Transverse colon (tissue), 4 donors: ENCODE measurements at regions not wholly inside any gene's neighbourhood (a gene's known extent, or its start where the extent isn't known, plus 50 kb on each side); places are given as distances from the start of the nearest gene placed in this dataset.

Source experiments
- DNase-seq: peaks from one replicate; pipeline ENCODE4 v3.0.0-alpha.2; 2019
- H3K27ac ChIP-seq, 4 donors: fragments of 200-600 bp; sonication (generic); 2 replicates each; pipeline ENCODE4 v1.5.1; 2016 to 2018; ENCODE audit warnings: inconsistent platforms in 4 of 4
- H3K27me3 ChIP-seq: fragments of 200-600 bp; sonication (generic); 2 replicates; pipeline ENCODE4 v1.5.1; 2017; ENCODE audit warnings: inconsistent platforms
- H3K36me3 ChIP-seq, 4 donors: fragments of 200-600 bp; sonication (generic); 2 replicates each; pipeline ENCODE4 v1.5.1; 2017 to 2019; ENCODE audit warnings: inconsistent platforms in 4 of 4
- H3K4me1 ChIP-seq, 4 donors: fragments of 200-600 bp; sonication (generic); 2 replicates each; pipeline ENCODE4 v1.5.1; 2017 to 2020; ENCODE audit warnings: inconsistent platforms in 4 of 4
- H3K4me3 ChIP-seq, 4 donors: fragments of 200-600 bp; sonication (generic); 1 replicate in 1 of 4; 2 replicates in 3 of 4; pipeline versions ENCODE4 v1.5.1 to v1.6.1; 2017 to 2019; ENCODE audit warnings: inconsistent platforms in 4 of 4
- H3K9me3 ChIP-seq, 2 donors: fragments of 200-600 bp; sonication (generic); 2 replicates each; pipeline ENCODE4 v1.5.1; 2017 to 2019; ENCODE audit warnings: inconsistent platforms in 2 of 2
- EP300 ChIP-seq: sonication (generic); formaldehyde crosslinking; IDR thresholded peaks from one replicate; pipeline ENCODE4 v1.6.1; 2017; ENCODE audit warnings: antibody characterized with exemption, low read depth
- POLR2A ChIP-seq: fragments of 450-650 bp; IDR thresholded peaks from one replicate; pipeline ENCODE4 v1.6.1; 2016; ENCODE audit warnings: antibody characterized with exemption, mild to moderate bottlenecking, moderate library complexity
- POLR2AphosphoS5 ChIP-seq, 3 donors: sonication (generic); formaldehyde crosslinking; IDR thresholded peaks; one replicate each; pipeline ENCODE4 v1.6.1; 2016; ENCODE audit warnings: antibody characterized with exemption in 3 of 3
- WGBS, 2 donors: methylation state at CpG; one replicate each; pipeline ENCODE4 v1.1.5; 2018; ENCODE audit warnings: low coverage in 1 of 2; 5-methylcytosine and 5-hydroxymethylcytosine counted together
- in situ Hi-C, 4 donors: fragments of 200-750 bp; cut with MboI; loops; one replicate each; pipeline versions ENCODE4 v1.15.0 to v1.15.1; 2017; ENCODE audit warnings: low sequenced_read_pairs in 3 of 4, low pct_ligation_motif_present in 1 of 4, low pct_unique_long_range_greater_than_20kb in 1 of 4
- intact Hi-C: fragments of 100-400 bp; cut with DNase I; formaldehyde crosslinking; loops from one replicate; pipeline ENCODE4 v1.15.1; 2023; ENCODE audit warnings: low total_unique reads
- TF ChIP-seq, protein P1 (sequence below), 5 experiments: fragments of 200-600 bp in 3 of 5; fragments of 450-650 bp in 2 of 5; sonication (generic) in 3 of 5; IDR thresholded peaks; 1 replicate in 2 of 5; 2 replicates in 3 of 5; pipeline ENCODE4 v1.5.1; 2016 to 2017; ENCODE audit warnings: antibody characterized with exemption in 5 of 5, inconsistent platforms in 3 of 5, mild to moderate bottlenecking in 2 of 5, moderate library complexity in 1 of 5

DNA sequence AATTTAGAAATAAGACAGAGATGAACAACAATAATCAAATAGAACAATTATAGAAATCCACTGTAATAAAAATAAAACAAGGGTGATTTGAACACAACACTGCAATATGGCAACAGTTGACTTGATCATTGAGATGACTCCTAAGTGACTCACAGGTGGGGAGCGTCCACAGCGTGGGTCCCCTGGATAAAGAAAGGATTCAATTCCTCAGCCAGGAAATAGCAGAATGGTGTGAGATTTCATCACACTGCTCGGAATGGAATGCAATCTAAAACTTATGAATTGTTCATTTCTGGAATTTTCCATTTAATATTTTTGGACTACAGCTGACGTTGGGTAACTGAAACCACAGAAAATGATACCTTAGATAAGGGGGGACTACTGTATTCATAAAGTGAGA lies 82.0 kb downstream of the CNTN3 start:
- no peak for TF ChIP-seq EP300
- H3K36me3 ChIP-seq, result no peaks in the 10 kb centered on the region
- 41 to 83% methylated on average over 4 of the region's 4 CpGs for WGBS, 2 donors
- H3K4me3 ChIP-seq, result no peak overlapping the region
- H3K9me3 ChIP-seq, result no peaks in the 10 kb centered on the region
- in situ Hi-C loops, result no loop called here
- intact Hi-C loops, result no loop called here
- no peak for DNase-seq
- no peak overlapping the region for H3K27ac ChIP-seq
- no peaks in the 10 kb centered on the region for H3K27me3 ChIP-seq
- H3K4me1 ChIP-seq, result no peaks in the 10 kb centered on the region

DNA sequence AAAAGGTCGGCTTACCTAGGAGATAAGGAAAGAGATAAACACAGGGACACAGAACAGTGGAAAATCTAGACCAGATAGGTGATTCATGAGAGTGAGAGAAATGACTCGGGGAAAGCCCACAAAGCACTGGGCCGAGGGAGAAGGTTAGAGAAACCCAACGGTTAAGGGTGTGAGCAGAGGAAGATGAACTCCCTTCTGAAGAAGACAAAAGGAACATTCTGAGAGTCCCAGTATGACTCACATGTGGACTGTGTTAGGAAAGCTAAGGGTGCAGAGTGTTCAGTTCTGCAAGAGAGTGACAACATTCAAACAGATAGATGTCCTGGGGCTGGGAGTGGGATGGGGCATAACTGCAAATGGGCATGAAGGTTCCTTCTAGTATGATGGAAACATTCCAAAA lies 83.0 kb downstream of the CNTN3 start:
- no peaks in the 10 kb centered on the region for H3K27me3 ChIP-seq
- no peaks in the 10 kb centered on the region for H3K9me3 ChIP-seq
- intact Hi-C loops (no loop called here), in situ Hi-C loops (no loop called here)
- no peaks in the 10 kb centered on the region for H3K36me3 ChIP-seq
- TF ChIP-seq, protein P1, sequence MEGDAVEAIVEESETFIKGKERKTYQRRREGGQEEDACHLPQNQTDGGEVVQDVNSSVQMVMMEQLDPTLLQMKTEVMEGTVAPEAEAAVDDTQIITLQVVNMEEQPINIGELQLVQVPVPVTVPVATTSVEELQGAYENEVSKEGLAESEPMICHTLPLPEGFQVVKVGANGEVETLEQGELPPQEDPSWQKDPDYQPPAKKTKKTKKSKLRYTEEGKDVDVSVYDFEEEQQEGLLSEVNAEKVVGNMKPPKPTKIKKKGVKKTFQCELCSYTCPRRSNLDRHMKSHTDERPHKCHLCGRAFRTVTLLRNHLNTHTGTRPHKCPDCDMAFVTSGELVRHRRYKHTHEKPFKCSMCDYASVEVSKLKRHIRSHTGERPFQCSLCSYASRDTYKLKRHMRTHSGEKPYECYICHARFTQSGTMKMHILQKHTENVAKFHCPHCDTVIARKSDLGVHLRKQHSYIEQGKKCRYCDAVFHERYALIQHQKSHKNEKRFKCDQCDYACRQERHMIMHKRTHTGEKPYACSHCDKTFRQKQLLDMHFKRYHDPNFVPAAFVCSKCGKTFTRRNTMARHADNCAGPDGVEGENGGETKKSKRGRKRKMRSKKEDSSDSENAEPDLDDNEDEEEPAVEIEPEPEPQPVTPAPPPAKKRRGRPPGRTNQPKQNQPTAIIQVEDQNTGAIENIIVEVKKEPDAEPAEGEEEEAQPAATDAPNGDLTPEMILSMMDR (IDR thresholded peaks at IDR 0.05), result no peak
- TF ChIP-seq POLR2A (no peak), POLR2AphosphoS5 (IDR thresholded peaks at IDR 0.05) (no peak), EP300 (no peak)
- WGBS, 2 donors, result 76 to 83% methylated on average over 4 of the region's 4 CpGs
- no peak overlapping the region for H3K4me3 ChIP-seq
- H3K27ac ChIP-seq, result no peak overlapping the region
- no peaks in the 10 kb centered on the region for H3K4me1 ChIP-seq
- DNase-seq, result no peak

DNA sequence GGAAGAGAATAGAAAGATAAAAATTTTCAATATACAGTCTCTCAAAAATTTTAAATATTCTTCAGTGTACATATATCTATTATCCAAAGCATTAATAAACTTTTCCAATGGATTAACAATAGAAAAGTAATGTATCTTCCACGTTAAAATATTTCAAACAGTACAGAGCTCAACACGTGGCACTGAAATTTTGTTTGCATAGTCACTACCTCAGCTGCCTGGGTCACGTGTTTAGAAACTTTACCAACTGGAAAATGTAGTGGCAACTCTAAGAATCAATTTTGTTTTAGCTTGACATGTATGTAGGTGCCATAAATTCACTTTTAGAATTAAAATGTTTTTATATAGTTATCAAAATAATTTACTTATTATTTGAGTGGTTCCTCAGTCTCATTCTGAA lies 85.3 kb downstream of the CNTN3 start:
- no peak for TF ChIP-seq POLR2A
- H3K27ac ChIP-seq, result no peak overlapping the region
- no peaks in the 10 kb centered on the region for H3K36me3 ChIP-seq
- 45 to 60% methylated on average over 3 of the region's 3 CpGs for WGBS, 2 donors
- no peak overlapping the region for H3K4me3 ChIP-seq
- intact Hi-C loops, result no loop called here
- H3K4me1 ChIP-seq, result no peaks in the 10 kb centered on the region
- in situ Hi-C loops, result no loop called here
- no peak for DNase-seq
- no peaks in the 10 kb centered on the region for H3K27me3 ChIP-seq
- H3K9me3 ChIP-seq, result no peaks in the 10 kb centered on the region

DNA sequence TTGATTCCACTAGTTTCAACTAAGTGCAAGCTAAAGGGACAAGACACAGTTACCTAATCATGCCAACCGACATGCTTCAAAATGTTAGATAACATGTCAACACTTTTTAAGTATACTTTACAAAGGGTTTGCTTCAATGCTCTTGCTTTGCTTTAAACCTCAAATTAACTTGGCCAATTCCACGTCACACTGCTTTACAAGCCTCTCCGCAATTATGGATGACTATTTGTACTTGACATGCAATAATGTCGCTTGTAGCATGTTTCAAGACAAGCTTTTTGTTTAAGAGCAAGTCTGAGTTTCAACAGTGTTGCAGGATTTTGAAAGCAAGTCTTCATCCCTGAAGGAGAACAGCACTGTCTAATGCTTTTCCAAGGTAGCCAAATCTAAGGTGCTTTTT lies 86.9 kb downstream of the CNTN3 start:
- Histone ChIP-seq H3K27ac (no peak overlapping the region), H3K27me3 (no peaks in the 10 kb centered on the region), H3K36me3 (no peaks in the 10 kb centered on the region), H3K4me1 (no peaks in the 10 kb centered on the region), H3K4me3 (no peak overlapping the region), H3K9me3 (no peaks in the 10 kb centered on the region)
- DNase-seq, result no peak
- in situ Hi-C loops, result no loop called here
- intact Hi-C loops, result no loop called here
- TF ChIP-seq POLR2AphosphoS5 (IDR thresholded peaks at IDR 0.05), result no peak
- TF ChIP-seq POLR2A, result no peak
- TF ChIP-seq, protein P1 (IDR thresholded peaks at IDR 0.05), result no peak
- TF ChIP-seq EP300, result no peak
- 84 to 94% methylated on average over 4 of the region's 4 CpGs for WGBS, 2 donors

GRCh38 chr3:74523811-74524210 lies 90.6 kb downstream of the CNTN3 start:
- in situ Hi-C loops (no loop called here), intact Hi-C loops (no loop called here)
- TF ChIP-seq POLR2A, result no peak
- TF ChIP-seq EP300, result no peak
- H3K27ac ChIP-seq, result no peak overlapping the region
- H3K27me3 ChIP-seq, result no peaks in the 10 kb centered on the region
- H3K36me3 ChIP-seq, result no peaks in the 10 kb centered on the region
- H3K9me3 ChIP-seq, result no peaks in the 10 kb centered on the region
- no peaks in the 10 kb centered on the region for H3K4me1 ChIP-seq
- DNase-seq, result no peak
- WGBS, 2 donors, result 56 to 75% methylated on average over 2 of the region's 2 CpGs
- H3K4me3 ChIP-seq, result no peak overlapping the region

GRCh38 chr3:74520895-74521294 lies 93.6 kb downstream of the CNTN3 start:
- in situ Hi-C loops, result no loop called here
- 71 to 73% methylated on average over 3 of the region's 3 CpGs for WGBS, 2 donors

More at GRCh38 chr3:74520895-74521294, 93.6 kb downstream of the CNTN3 start:
- Histone ChIP-seq H3K27ac (no peak overlapping the region), H3K36me3 (no peaks in the 10 kb centered on the region), H3K9me3 (no peaks in the 10 kb centered on the region), H3K4me1 (no peaks in the 10 kb centered on the region), H3K27me3 (no peaks in the 10 kb centered on the region), H3K4me3 (no peak overlapping the region)
- no peak for DNase-seq
- no peak for TF ChIP-seq POLR2A
- TF ChIP-seq EP300, result no peak
- TF ChIP-seq, protein P1 (IDR thresholded peaks at IDR 0.05), result no peak
- no peak for TF ChIP-seq POLR2AphosphoS5 (IDR thresholded peaks at IDR 0.05)
- intact Hi-C loops, result no loop called here
